Kidney epithelial cell (primary cell): ENCODE measurements at regions not wholly inside any gene's neighbourhood (a gene's known extent, or its start where the extent isn't known, plus 50 kb on each side); places are given as distances from the start of the nearest gene placed in this dataset.

Experiments used
- DNase-seq: peaks from one replicate; pipeline ENCODE4 v3.0.0-alpha.2; 2010; ENCODE audit warnings: low read depth
- H3K27me3 ChIP-seq: 2 replicates; pipeline ENCODE4 v1.6.0; 2011; ENCODE audit warnings: low read length; ENCODE audit not compliant: control insufficient read depth, insufficient read depth
- H3K36me3 ChIP-seq: 2 replicates; pipeline ENCODE4 v1.5.1; 2011; ENCODE audit warnings: low read length; ENCODE audit not compliant: control insufficient read depth, insufficient read depth
- H3K4me3 ChIP-seq: 2 replicates; pipeline ENCODE4 v1.5.1; 2011; ENCODE audit warnings: low read depth, mild to moderate bottlenecking, control low read depth, low read length
- TF ChIP-seq, protein P1 (sequence below): IDR thresholded peaks from 2 replicates; pipeline ENCODE4 v1.5.1; 2011; ENCODE audit warnings: mild to moderate bottlenecking, moderate library complexity, low read length, control low read depth, inconsistent platforms; ENCODE audit not compliant: insufficient read depth, poor library complexity, severe bottlenecking

DNA sequence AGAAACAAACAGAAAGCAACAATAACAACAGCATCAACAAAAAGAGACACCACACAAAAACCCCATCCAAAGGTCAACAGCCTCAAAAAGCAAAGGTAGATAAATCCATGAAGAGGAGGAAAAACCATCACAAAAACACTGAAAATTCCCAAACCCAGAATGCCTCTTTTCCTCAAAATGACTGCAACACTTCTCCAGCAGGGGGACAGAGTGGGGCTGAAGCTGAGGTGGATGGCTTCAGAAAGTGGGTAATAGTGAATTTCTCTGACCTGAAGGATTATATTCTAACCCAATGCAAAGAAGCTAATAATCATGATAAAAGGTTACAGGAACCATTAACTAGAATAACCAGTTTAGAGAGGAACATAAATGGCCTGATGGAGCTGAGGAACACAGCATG lies 888.2 kb downstream of the RAB28 start:
- Histone ChIP-seq H3K27me3 (no peaks in the 10 kb centered on the region), H3K36me3 (no peaks in the 10 kb centered on the region), H3K4me3 (no peak overlapping the region)
- TF ChIP-seq, protein P1, sequence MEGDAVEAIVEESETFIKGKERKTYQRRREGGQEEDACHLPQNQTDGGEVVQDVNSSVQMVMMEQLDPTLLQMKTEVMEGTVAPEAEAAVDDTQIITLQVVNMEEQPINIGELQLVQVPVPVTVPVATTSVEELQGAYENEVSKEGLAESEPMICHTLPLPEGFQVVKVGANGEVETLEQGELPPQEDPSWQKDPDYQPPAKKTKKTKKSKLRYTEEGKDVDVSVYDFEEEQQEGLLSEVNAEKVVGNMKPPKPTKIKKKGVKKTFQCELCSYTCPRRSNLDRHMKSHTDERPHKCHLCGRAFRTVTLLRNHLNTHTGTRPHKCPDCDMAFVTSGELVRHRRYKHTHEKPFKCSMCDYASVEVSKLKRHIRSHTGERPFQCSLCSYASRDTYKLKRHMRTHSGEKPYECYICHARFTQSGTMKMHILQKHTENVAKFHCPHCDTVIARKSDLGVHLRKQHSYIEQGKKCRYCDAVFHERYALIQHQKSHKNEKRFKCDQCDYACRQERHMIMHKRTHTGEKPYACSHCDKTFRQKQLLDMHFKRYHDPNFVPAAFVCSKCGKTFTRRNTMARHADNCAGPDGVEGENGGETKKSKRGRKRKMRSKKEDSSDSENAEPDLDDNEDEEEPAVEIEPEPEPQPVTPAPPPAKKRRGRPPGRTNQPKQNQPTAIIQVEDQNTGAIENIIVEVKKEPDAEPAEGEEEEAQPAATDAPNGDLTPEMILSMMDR: peak; percentile 31
- DNase-seq: no peak

DNA sequence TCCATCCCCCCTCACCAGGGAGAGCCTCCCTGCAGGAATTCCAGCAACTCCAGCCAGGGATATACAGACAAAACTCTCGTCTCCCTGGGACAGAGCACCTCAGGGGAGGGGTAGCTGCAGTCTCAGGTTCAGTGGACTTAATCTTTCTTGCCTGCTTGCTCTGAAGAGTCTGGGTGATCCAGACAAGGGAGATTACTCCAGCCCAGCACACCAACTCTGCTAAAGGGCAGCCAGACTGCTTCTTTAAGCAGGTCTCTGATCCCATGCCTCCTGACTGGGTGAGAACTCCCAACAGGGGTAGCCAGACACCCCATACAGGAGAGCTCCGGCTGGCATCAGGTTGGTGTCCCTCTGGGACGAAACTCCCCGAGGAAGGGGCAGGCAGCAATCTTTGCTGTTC lies 888.7 kb downstream of the RAB28 start:
- Histone ChIP-seq H3K4me3 (no peak overlapping the region), H3K36me3 (no peaks in the 10 kb centered on the region), H3K27me3 (no peaks in the 10 kb centered on the region)
- DNase-seq: no peak
- TF ChIP-seq, protein P1: no peak

DNA sequence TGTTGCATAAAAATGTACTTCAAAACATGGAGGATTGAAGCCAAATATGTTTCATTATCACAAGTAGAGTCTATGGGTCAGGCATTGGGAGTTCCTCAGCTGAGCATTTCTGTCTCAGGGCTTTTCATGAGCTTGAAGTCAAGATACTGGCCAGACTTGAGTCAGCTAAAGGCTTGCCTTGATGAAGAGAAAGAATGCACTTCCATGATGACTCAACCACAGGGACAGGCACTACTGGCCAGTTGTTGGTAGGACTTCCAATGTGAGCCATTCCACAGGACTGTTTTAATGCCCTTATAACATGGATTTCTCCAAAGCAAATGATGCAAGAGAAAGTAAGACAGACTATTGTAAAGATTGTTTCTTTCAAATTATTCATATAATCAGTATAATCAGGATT lies 895.6 kb downstream of the RAB28 start:
- DNase-seq: no peak
- H3K27me3 ChIP-seq: no peaks in the 10 kb centered on the region
- no peak overlapping the region for H3K4me3 ChIP-seq
- TF ChIP-seq, protein P1: no peak
- no peaks in the 10 kb centered on the region for H3K36me3 ChIP-seq

DNA sequence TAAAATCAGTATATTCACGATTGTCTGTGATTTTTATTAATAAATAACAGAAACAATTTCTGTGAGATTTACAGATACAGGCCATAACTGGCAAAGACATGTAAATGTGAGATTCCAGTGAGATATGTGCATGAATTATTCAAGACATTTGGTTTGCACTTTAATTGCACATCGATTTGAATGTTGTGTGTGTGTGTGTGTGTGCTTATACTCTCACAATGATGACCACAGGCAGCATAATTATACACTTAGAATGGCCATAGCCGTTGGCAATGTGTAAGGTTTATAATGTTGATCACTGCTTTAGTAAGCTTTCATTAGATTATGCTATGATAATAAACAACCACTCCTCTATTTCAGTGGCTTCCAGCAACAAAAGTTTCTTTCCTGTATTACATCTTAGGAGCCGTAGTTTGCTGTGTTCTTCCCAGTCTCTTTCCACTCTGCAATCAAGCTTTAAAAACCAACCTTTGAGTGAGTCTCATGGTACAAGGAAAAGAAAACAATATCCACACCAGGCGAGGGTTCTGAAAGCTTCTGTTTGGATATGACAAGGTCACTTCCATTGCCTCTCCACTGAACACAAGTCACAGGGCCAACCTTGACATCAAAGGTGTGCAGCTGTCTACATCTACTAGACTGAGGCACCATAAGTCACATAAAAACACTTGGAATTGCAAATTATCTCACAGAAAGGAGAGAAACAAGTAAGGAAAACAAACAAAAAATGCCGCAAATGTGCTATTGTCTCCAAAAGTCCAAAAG lies 897.7 kb downstream of the RAB28 start:
- H3K4me3 ChIP-seq: no peak overlapping the region
- TF ChIP-seq, protein P1: no peak
- H3K36me3 ChIP-seq: no peaks in the 10 kb centered on the region
- no peak for DNase-seq
- no peaks in the 10 kb centered on the region for H3K27me3 ChIP-seq

DNA sequence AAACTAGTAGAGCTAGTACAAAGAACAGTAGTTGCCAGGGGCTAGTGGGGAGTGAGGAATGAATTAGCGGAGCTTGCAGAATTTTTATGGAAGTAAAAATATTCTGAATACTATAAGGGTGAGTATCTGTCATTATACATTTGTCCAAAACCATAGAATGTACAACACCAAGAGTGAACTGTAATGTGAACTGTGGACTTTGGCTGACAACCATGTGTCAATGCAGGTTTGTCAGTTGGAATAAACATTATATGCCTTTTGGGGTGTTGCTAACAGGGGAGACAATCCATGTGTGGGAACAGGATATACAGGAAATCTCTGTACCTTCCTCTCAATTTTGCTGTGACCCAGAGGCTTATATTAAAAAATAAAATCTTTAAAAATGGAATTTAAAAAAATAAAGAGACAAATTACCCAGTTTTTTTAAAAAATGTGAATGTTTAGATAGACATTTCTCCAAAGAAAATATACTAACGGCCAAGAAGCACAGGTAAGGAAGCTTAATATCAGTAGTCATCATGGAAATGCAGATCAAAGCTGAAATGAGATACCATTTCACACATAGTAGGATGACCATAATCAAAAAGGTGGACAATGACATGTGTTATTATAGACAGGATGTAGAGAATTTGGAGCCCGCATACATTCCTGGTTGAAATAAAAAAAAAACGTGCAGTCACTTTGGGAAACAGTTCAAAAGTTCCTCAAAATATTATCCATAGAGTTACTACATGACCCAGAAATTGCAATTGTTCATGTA lies 899.8 kb downstream of the RAB28 start:
- no peak overlapping the region for H3K4me3 ChIP-seq
- H3K36me3 ChIP-seq: no peaks in the 10 kb centered on the region
- TF ChIP-seq, protein P1: no peak
- no peaks in the 10 kb centered on the region for H3K27me3 ChIP-seq
- DNase-seq: no peak
